ENCODE measurements at regions not wholly inside any gene's neighbourhood (a gene's known extent, or its start where the extent isn't known, plus 50 kb on each side); places are given as distances from the start of the nearest gene placed in this dataset.

DNA sequence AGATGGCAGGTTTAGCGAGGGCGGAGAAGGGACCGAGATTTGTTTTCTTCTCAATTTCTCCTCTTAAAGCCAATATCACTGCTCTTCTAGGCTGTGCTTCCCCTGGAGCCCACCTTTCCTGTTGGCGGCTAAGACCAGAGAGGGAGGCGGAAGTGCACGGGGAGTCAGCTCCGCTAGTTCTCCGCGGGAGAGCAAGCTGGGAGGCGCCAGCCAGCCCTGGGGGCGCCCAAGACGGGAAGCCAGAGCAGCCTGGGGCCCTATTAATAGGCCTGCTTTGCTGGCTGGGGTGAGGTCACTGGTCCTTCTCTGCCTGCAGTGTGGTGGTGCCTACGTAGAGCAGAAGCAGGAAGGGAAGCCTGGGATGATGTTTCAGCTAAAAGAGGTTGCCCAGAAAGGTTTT lies 61.6 kb downstream of the LSM5 start:
- DNase-seq, result no peak

DNA sequence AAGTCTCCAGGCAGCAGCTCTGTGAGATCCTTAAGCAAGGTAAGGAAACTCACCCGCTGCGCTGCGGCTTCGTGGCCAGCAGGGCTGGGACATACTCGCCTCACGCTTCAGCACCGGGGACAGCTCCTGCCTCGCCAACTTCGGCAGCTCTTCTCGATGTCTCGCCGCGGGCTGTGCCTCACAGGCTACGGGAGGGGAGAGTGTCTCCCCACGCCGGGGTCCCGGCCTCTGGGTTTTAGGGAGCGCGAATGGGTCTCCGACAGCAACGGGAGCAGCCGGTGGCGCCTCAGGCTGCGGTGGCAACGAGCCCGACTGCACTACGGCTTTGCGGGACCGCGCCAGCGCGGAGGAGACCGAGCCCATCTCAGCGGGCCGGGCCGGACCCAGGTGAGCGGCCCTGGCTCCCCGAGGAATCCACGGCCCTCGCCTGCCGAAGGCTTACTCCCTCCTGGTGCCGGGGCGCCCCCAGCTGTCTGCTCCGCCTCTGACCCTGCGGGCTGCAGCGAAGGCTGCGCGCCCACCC lies 62.4 kb downstream of the LSM5 start:
- DNase-seq, result peak; percentile 79

DNA sequence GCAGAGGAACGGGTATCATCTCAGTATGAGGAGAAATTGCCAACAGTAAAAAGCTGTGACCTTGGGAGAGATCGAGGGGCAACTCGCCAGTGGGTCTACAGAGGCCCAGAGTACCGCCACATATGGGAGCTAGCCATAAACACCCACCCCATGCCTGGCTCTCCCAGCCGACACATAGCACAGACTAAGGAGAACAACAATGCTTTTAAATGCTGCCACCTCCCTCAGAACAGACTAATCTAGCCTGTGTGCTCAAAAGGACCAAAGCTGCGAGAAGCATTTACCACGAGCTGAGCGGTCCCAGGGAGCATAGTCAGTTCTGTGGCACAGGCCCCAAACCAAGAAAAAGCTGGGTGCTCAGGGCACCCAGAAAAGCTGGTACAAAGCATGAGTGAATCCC lies 73.3 kb downstream of the LSM5 start:
- DNase-seq, result no peak

DNA sequence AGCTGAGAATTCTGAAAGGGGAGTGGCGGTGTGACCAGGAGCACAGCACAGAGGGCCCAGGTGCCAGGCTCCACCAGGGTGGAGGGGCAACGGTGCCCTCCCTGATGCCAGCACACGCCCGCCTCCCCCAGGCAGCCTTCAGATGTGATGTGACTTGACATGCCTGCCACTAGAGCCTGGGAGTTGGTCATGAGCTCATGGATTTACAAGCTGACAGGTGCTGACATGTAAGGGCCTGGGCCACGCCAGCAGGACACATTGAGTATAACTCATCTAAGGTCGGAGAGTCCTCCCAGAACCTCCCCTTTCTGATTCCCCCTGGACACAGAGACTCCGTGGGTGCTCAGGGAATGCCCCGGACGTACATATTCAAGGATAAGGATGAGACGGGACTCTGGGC lies 74.2 kb downstream of the LSM5 start:
- DNase-seq, result no peak

DNA sequence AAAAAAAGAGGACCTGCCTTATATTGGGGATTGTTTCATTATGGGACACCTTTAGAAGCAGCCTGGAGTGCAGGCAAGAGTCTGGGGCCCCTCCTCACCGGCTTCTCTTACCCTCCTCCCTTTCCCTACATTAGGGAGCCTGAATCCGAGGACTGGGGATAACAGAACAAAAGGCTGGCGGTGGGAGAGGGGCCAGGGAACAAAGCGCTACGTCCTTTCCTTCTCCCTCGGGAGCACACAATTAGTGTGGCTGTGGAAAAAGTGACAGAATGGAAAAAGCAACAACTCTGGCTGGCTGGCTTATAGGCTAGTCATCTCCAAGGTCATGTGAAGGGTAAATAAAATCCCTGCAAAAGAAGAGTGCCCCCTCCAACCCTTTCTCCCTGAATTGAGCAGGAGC lies 74.7 kb downstream of the LSM5 start:
- DNase-seq, result no peak

DNA sequence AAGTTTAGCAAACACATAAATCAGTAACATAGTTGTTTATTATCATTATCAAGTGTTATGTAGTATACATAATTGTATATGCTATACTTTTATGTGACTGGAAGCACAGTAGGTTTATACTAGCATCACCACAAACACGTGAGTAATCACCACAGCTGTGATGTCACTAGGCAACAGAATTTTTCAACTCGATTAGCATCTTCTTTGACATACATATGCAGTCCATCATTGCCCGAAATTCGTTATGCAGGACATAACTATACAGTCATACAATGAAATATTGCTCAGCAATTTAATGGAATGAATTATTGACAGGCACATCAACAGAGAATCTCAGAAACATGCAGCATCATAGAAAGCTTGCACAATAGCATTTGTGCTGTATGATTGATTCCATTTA lies 77.7 kb downstream of the LSM5 start:
- no peak for DNase-seq

DNA sequence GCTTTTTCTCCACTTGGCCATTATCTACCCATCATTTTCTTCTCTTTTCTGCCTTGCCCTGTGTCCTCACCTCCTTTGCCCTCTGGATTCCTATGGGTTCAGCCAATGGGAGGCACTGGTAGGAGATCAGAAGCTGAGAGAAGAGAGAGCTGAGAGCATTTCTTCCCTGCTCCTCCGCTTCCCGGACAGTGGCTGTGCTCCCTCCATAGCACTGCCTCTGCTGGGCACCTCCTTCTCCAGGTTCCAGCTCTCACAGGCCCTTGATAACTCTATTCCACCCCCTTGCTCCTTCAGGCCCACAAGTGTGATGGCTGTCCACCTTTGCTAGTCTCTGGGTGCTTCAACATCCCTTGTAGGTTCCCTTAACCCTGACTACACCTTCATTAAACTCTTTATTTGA lies 79.6 kb downstream of the LSM5 start:
- DNase-seq, result no peak

DNA sequence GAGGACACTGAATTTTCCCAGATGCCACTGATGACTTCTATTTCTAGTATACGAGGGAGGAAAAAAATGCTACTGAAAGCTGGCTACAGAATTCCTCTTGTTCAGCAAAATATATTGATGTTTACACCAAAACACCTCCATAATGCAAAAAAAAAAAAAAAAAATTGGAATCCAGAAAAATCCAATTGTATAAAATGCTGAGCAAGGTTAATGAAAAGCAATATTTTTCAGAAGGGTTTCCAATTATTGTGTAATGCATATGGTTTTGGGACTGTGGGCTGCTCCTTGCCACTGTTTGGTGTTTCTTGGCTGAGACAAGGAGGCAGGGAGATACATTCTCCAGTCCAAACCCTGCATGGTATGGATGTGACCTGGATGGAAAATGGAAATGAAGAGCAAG lies 83.8 kb downstream of the LSM5 start:
- DNase-seq, result no peak

DNA sequence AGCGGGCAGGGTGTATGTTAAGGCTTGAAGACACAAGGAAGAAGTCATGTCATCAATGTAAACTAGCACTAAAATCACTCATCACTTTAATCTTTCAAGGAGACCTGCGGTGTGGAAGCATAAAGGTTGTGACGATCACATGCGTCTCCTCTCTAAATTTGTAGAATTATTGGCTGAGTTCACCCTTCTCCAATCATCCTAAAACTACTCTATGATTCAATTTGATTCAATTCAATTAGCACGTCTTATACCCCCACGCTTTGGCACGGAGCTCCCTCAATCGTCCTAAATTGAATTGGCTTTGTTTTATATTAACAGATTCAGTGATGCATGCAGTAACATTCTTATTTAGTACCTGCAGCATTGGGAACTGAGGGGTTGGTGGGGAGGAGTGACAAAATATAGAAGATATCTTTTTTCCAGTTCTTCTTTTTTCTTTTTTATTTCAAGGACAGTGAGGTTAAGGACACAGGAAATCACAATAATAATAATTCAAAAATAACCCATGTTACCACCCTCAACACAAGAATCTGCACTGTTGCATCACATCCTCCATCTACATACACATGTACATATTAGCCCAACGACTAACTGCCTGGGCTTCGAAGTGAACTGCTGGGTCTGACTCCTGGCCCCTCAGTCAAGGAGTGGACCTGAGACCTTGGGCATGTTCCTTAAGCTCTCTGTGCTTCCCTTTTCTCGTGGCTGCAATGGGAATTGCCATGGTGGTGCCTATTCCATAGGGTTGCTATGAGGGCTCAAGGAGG lies 86.5 kb downstream of the LSM5 start:
- no peak for DNase-seq

DNA sequence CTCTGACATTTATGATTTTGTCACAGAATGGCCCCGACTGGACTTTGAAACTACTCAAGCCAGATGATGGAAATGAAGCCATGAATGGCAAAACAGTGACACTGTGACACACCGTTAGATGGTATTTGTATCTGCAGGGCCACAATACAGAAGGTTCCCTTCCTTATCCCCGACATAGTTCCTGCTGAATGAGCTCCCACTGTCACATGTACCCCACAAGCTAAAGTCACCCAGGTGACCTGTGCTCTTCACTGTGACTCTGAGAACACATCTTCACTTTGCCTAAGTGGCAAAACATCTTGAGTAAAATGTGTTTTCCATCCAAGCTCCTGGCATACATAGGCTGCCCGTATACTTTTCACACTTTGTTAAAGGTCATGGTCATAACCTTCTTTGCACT lies 89.5 kb downstream of the LSM5 start:
- DNase-seq, result no peak

DNA sequence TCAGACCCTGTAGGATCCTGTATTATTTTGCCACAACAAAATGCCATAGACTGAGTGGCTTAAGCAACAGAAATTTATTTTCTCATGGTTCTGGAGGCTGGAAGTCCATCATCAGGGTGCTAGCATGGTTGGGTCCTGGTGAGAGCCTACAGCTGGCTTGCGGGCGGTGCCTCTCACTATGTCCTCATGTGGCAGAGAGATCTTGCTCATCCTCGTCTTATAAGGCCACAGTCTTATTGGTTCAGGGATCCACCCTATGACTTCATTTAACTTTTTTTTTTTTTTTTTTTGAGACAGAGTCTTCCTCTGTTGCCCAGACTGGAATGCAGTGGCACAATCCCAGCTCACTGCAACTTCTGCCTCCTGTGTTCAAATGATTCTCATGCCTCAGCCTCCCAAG lies 90.9 kb downstream of the LSM5 start:
- no peak for DNase-seq

DNA sequence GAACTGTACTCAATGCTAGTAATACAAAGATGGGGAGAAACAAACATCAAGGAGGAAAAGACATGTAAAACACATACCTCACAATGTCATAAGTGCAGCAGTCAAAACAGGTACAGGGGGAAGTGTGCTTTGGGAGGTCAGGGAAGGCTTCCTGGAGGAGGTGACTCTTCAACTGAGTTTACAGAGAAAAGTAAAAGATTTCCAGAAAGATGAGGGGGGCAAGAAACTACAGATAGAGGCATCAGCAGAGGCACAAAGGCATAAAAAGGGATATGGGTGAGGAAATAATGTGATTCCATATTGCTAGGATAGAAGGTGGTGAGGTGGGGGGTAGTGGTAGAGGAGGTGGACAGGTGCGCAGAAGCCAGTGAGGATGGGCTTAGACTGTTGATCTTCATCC lies 95.0 kb downstream of the LSM5 start:
- no peak for DNase-seq

DNA sequence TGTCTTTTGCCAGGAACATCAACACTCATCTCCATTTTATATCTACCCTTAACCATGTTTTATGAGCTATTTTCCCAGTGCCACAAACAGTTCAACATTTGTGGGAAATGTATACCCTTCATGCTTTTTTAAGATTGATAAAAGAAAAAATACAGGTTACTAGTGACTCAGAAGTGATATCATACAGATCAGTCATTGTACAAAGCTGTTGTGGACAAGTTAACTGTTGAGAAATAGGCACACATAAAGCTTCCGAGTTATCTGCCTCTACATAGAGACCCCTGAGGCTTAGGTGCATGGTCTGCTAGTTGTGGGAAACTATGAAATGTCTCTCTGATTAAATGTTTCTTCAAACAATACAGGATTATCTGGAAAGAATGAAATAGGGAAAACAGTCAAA lies 96.3 kb downstream of the LSM5 start:
- no peak for DNase-seq

DNA sequence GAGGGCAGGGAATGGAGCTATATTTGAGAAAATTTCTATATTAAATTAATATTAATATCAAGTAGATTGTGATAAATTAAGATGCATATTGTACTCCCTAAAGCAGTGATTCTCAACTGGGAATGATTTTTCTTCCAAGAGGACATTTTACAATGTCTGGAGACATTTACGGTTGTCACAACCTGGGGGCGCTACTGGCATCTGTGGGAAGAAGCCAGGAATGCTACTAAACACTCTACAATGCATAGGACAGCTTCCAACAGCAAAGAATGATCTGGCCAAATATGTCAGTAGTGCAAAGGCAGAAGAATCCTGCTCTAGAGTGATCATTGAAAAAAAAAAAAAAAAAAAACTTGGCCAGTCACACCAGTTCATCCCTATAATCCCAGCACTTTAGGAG lies 100.0 kb downstream of the LSM5 start:
- DNase-seq, result no peak

DNA sequence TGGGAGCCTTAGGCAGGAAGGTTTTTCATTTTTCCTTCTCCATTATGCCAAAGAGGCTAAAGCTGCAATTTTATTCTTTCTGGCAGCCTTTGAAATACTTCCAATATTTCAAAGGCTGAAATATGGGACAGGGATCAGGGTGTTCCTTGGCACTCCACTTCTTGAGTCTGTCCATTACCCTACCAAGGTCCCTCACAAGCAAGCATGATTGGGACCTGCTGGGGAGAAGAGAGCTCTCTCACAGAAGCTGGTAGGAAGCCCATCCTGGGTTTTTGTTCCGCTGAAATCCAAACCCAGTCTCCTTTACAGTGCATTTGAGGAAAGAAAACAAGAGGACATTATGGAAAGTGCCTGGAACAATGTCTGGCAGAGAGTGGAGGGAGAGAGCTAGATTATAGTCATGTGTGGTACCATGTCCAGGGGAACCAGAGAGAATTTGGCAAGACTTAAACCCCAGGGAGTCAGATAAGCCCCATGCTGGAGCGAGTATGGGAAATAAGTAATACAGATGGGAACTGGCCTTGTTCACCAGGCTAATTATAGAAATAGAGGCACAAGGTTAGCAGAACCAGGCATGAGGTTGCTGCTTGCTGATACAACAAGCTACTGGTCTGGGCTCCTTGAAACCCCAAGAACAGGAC lies 104.7 kb downstream of the LSM5 start:
- DNase-seq, result no peak

DNA sequence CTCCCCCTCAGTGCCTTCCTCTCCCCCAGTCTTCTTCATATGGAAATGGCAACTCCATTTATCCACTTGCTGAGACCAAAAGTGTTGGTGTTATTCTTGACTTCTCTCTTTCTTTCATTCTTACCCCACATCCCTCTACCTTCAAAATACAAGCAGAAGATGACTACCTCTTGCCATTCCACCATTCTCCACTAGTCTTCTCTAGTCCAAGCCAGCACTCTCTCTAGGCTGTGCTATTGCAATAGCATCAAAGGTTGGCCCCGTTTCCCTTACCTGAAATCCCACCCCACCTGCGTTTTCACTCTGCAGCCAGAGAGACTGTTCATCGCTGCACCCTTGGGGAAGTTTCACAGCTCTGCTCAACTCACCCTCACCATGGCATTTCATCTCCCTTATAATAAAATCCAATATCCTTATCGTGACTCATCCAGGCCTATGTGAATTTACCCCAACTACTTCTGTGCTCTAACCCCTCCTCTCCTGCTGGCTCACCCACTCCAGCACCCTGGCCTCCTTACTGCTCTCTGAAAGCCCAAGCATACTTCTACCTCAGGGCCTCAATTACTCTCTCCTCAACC lies 109.1 kb downstream of the LSM5 start:
- no peak for DNase-seq

DNA sequence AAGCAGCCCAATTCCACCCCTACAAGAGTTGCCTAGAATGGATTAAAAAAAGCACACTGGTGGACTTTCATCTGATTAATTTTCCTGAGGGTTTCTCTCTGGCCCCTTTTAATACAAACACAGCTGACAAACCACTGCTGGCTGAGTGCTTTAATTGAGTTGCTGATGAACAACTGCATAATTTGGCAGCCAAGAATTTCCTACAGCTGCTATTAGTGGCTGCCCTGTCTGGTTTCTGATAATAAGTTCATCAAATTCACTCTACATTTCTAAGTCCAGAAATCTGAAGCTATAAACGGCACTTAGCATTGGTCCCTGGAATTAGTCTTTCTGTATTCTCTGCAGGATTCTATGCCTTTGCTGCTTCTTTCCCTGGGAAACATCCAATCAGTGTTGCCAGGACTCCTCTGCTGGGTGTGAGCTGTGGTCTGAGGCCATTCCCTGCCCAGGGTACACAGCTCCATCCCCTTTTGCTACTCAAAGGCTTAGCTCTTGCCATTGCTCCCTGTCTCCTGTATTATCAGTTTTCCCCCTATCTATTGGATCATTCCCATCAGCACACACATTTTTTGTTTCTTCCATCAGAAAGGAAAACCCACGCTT lies 110.6 kb downstream of the LSM5 start:
- DNase-seq, result no peak

DNA sequence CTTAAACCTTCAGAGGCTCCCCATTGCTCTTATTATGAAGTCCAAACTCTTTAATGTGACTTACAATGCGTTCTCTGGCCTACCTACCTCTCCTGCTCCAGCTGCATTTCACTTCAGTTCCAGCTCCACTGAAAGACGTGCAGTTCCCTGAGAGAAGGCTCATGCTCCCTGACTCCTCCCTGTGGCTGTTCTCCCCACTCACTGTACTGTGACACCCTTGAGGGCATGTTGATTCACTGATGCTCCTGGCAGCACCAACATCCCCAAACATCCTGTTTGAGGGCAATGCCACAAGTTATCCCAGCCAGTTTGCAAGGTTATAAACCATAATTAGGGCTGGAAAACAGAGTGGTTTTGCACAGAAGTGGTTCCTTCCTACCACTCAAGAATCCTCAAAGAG lies 111.2 kb downstream of the LSM5 start:
- DNase-seq, result no peak

DNA sequence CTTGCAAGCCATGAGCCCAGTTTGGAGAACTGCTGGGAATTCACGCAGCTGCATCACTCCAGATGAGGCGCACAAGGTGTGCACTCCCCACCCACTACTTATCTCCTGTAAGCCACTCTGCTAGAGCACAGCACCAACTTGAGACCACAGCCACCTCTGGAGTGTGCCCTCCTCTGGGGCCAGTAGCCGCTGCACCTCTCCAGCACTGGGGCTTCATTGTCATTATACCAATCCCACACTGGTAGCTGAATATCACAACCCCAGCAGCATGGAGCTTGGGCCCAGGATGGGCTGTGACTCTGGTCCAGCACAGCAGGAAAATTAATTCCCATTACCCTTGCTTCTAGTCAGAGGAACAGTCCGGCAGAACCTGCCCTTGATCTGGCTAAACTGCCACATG lies 125.6 kb downstream of the LSM5 start:
- DNase-seq, result no peak

DNA sequence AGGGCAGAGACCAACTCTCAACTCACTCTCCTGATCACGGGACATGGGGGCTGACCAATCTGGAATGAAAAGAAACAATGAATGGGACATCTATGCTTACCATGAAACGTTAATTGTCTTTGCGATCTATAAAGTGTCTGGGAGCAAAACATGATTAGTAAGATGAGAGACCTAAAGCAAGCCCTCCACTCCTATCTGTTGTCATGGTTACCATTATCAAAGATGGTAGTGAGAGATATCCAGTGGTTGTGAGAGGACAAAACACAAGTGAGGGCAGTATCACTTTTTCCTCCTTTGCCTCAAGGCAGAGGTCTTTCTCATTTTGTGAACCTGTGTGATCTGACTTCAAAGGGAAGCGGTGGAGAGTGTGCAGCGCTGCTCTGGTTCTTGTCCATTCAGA lies 130.1 kb downstream of the LSM5 start:
- no peak for DNase-seq

DNA sequence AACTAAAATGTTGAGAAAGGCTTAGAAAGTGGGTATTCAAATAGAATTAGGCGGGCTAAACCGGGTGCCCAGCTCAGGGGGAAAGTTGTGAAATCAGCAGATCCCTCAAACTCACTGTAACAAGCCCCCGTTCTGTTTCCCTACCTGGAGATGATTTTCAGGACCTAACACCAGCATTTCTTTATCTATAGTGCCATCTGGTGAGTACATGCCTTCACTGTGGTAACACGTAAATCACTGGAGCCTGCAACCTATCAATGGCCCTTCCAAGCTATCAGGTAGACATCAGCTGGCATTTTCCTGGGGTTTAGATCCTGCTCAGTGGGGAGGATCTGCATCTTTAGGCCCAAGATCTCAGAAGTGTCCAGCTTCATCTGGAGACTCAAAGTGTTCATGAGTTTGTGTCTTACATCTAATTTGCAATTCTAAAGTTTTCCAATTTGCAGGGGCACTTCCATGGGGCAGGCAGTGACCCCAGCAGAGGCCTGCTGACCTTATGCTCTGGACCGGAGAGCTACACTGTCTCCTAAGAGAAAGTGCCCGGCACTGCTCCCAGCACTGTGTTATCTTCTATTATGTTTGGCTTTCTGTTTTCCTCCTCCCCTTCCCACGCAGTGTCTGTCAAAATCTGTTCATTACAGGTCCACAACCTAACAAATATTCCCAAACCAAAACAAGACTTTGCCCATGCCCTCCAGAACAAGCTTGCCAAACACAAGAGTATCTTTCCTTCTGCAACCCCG lies 132.5 kb downstream of the LSM5 start:
- DNase-seq, result no peak

DNA sequence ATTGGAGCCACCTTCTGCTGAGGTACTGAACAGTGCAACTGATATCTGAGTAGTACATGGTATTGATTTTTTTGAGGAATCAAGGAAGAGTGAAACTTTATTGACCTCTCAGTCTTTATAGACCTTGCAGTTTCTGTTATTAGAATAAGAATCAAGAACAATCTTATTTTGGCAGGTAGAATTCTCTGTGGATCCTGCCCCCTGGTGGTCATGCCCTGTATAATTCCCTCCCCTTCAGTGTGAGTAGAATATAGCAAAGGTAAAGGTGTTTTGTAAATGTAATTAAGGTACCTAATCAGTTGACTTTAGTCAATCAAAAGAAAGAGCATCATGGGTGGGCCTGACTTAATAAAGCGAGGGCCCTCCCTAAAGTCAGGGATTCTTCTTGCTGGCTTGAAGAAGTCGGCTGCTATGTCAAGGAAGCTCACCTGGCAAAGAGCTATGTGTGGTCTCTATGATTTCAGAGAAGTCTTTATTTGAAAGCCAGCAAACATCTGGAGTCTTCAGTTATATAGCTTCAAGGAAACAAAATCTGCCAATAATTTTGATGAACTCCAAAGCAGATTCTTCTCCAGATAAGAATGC lies 142.8 kb downstream of the LSM5 start:
- DNase-seq, result peak; percentile 66

DNA sequence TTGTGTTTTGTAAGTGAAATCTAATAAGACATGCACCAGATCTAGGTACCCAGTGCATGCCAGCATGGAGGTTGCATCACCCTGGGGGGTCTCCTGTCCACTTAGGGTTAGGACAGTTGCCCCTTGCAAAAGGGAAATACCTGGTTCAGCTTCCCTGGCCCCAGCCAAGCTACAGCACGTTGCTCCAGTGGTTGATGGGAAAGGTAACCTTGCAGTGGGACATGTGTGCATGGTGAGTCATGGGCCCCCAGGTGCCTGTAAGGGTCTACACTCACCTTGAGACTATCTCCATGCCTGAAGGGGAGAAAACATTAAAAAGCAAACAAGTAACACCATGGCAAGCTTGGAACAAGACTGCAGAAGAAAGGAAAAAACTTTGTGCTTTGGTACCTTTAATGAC lies 143.9 kb downstream of the LSM5 start:
- DNase-seq, result no peak

Data from activated effector memory CD4-positive, alpha-beta T cell treated with anti-CD3 and anti-CD28 coated beads, Interleukin-2, amount 50 U/mL, for 16 hours (primary cell).